ENCODE measurements at regions not wholly inside any gene's neighbourhood (a gene's known extent, or its start where the extent isn't known, plus 50 kb on each side); places are given as distances from the start of the nearest gene placed in this dataset.
"Not testable (repeated sequence)": the region's sequence is repeated elsewhere in the genome, so short reads cannot be mapped to it uniquely, and the experiment has no call there.

- no peak for DNase-seq
These were observed 255.4 kb upstream of the CDH2 start for GRCh38 chr18:28432339-28432738.

GRCh38 chr18:28425886-28426285 is 249.0 kb upstream of the CDH2 start:
- DNase-seq: no peak

- no peak for DNase-seq
These were observed 245.6 kb upstream of the CDH2 start for GRCh38 chr18:28422577-28422976.

- not testable (repeated sequence) for DNase-seq
These were observed 245.0 kb upstream of the CDH2 start for GRCh38 chr18:28421950-28422349.

GRCh38 chr18:28412521-28412920 is 235.6 kb upstream of the CDH2 start:
- no peak for DNase-seq

- DNase-seq: no peak
These were observed 234.9 kb upstream of the CDH2 start for GRCh38 chr18:28411806-28412205.

GRCh38 chr18:28409811-28410210 is 232.9 kb upstream of the CDH2 start:
- no peak for DNase-seq

GRCh38 chr18:28408528-28408927 is 231.6 kb upstream of the CDH2 start:
- DNase-seq: no peak

- DNase-seq: no peak
These were observed 230.8 kb upstream of the CDH2 start for GRCh38 chr18:28407681-28408080.

GRCh38 chr18:28406533-28406932 is 229.6 kb upstream of the CDH2 start:
- no peak for DNase-seq

GRCh38 chr18:28404694-28405093 is 227.8 kb upstream of the CDH2 start:
- DNase-seq: no peak

- DNase-seq: no peak
These were observed 222.9 kb upstream of the CDH2 start for GRCh38 chr18:28399781-28400362.

- no peak for DNase-seq
These were observed 221.5 kb upstream of the CDH2 start for GRCh38 chr18:28398471-28398870.

- DNase-seq: no peak
These were observed 213.1 kb upstream of the CDH2 start for GRCh38 chr18:28390022-28390421.

- DNase-seq: no peak
These were observed 205.4 kb upstream of the CDH2 start for GRCh38 chr18:28382215-28382879.

- no peak for DNase-seq
These were observed 195.3 kb upstream of the CDH2 start for GRCh38 chr18:28372186-28372585.

- DNase-seq: no peak
These were observed 189.7 kb upstream of the CDH2 start for GRCh38 chr18:28366676-28367075.

- DNase-seq: no peak
These were observed 188.5 kb upstream of the CDH2 start for GRCh38 chr18:28365411-28365831.

- DNase-seq: no peak
These were observed 186.2 kb upstream of the CDH2 start for GRCh38 chr18:28363124-28363523.

- DNase-seq: no peak
These were observed 182.2 kb upstream of the CDH2 start for GRCh38 chr18:28359176-28359575.

GRCh38 chr18:28357766-28358401 is 181.0 kb upstream of the CDH2 start:
- DNase-seq: no peak

- DNase-seq: no peak
These were observed 173.9 kb upstream of the CDH2 start for GRCh38 chr18:28350821-28351220.

- no peak for DNase-seq
These were observed 165.3 kb upstream of the CDH2 start for GRCh38 chr18:28342231-28342630.

- no peak for DNase-seq
These were observed 161.4 kb upstream of the CDH2 start for GRCh38 chr18:28338316-28338715.
